22Rv1 (cell line): ENCODE measurements at regions not wholly inside any gene's neighbourhood (a gene's known extent, or its start where the extent isn't known, plus 50 kb on each side); places are given as distances from the start of the nearest gene placed in this dataset.

Experiments used
- CTCF ChIP-seq: fragments of 450-650 bp; IDR thresholded peaks from 2 replicates; pipeline ENCODE4 v1.5.1; 2017; ENCODE audit warnings: mild to moderate bottlenecking
- ZFX ChIP-seq: fragments of 450-650 bp; IDR thresholded peaks from 2 replicates; pipeline ENCODE4 v1.6.1; 2017; ENCODE audit warnings: antibody characterized with exemption, borderline replicate concordance

- TF ChIP-seq CTCF (no peak), ZFX (no peak)
Observed at GRCh38 chr1:234765181-234765580, 155.2 kb upstream of the IRF2BP2 start.
